Osteoblast (primary cell): ENCODE measurements at regions not wholly inside any gene's neighbourhood (a gene's known extent, or its start where the extent isn't known, plus 50 kb on each side); places are given as distances from the start of the nearest gene placed in this dataset.

Experiments used
- DNase-seq: peaks from one replicate; pipeline ENCODE4 v3.0.0; 2011; ENCODE audit warnings: low spot score, mixed read lengths; ENCODE audit not compliant: insufficient read length; ENCODE audit errors: missing footprints
- H2AFZ ChIP-seq: 2 replicates; pipeline ENCODE4 v1.6.0; 2011; ENCODE audit warnings: mild to moderate bottlenecking, low read length
- H3K27ac ChIP-seq: 2 replicates; pipeline ENCODE4 v1.5.1; 2011; ENCODE audit warnings: mild to moderate bottlenecking, low read depth, low read length, moderate library complexity
- H3K27me3 ChIP-seq: 2 replicates; pipeline ENCODE4 v1.6.0; 2012; ENCODE audit warnings: mild to moderate bottlenecking, control low read depth, inconsistent platforms, low read length, moderate library complexity; ENCODE audit not compliant: insufficient read depth
- H3K36me3 ChIP-seq: 2 replicates; pipeline ENCODE4 v1.5.1; 2011; ENCODE audit warnings: mild to moderate bottlenecking, low read length, control low read depth, moderate library complexity; ENCODE audit not compliant: insufficient read depth
- H3K4me1 ChIP-seq: 2 replicates; pipeline ENCODE4 v1.5.1; 2011; ENCODE audit warnings: mild to moderate bottlenecking, low read length, control low read depth, moderate library complexity; ENCODE audit not compliant: insufficient read depth
- H3K4me2 ChIP-seq: 2 replicates; pipeline ENCODE4 v1.6.0; 2011; ENCODE audit warnings: mild to moderate bottlenecking, low read length; ENCODE audit not compliant: insufficient read depth
- H3K4me3 ChIP-seq: fragments of 200-600 bp; sonication (generic); 3 replicates; pipeline ENCODE4 v1.5.1; 2012; ENCODE audit warnings: mild to moderate bottlenecking, low read length, inconsistent platforms; ENCODE audit not compliant: insufficient read depth
- H3K79me2 ChIP-seq: 2 replicates; pipeline ENCODE4 v1.6.0; 2012; ENCODE audit warnings: mild to moderate bottlenecking, low read length, control low read depth, inconsistent platforms; ENCODE audit not compliant: insufficient read depth
- H3K9me3 ChIP-seq: 2 replicates; pipeline ENCODE4 v1.5.1; 2011; ENCODE audit warnings: low read depth, low read length, control low read depth
- H4K20me1 ChIP-seq: 2 replicates; pipeline ENCODE4 v1.6.0; 2012; ENCODE audit warnings: mild to moderate bottlenecking, low read length, control low read depth; ENCODE audit not compliant: insufficient read depth
- TF ChIP-seq, protein P1 (sequence below): IDR thresholded peaks from 2 replicates; pipeline ENCODE4 v1.5.1; 2011; ENCODE audit warnings: mild to moderate bottlenecking, low read depth, low read length, moderate library complexity; ENCODE audit errors: extremely low read depth

DNA sequence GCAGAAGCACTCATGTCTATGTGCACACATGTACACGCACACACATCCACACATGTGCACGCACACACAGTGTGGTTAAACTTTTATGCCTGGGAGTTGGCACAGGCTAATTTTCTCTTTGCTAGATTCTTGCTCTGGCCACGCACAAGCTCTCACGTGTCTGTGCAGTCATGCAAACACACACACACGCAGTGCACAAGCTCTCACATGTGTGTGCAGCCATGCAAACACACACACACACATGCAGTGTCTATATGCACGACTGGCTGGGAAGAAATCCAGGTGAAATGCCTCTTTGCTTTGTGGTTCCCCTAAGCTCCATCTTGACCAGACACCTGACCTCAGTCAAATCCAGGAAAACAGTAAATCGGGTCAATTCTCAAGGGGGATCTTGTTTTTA lies 138.0 kb downstream of the SHOX start:
- H3K27me3 ChIP-seq: no peaks in the 10 kb centered on the region
- no peak overlapping the region for H2AFZ ChIP-seq
- no peaks in the 10 kb centered on the region for H3K9me3 ChIP-seq
- H3K4me1 ChIP-seq: no peaks in the 10 kb centered on the region
- DNase-seq: peak; percentile 1
- no peaks in the 10 kb centered on the region for H3K36me3 ChIP-seq
- TF ChIP-seq, protein P1, sequence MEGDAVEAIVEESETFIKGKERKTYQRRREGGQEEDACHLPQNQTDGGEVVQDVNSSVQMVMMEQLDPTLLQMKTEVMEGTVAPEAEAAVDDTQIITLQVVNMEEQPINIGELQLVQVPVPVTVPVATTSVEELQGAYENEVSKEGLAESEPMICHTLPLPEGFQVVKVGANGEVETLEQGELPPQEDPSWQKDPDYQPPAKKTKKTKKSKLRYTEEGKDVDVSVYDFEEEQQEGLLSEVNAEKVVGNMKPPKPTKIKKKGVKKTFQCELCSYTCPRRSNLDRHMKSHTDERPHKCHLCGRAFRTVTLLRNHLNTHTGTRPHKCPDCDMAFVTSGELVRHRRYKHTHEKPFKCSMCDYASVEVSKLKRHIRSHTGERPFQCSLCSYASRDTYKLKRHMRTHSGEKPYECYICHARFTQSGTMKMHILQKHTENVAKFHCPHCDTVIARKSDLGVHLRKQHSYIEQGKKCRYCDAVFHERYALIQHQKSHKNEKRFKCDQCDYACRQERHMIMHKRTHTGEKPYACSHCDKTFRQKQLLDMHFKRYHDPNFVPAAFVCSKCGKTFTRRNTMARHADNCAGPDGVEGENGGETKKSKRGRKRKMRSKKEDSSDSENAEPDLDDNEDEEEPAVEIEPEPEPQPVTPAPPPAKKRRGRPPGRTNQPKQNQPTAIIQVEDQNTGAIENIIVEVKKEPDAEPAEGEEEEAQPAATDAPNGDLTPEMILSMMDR: no peak
- H3K79me2 ChIP-seq: no peaks in the 10 kb centered on the region
- H3K4me2 ChIP-seq: no peak overlapping the region
- H3K4me3 ChIP-seq: no peak overlapping the region
- no peaks in the 10 kb centered on the region for H4K20me1 ChIP-seq
- no peak overlapping the region for H3K27ac ChIP-seq

- H4K20me1 ChIP-seq: no peaks in the 10 kb centered on the region
- no peak overlapping the region for H3K4me2 ChIP-seq
- no peaks in the 10 kb centered on the region for H3K79me2 ChIP-seq
- no peak for DNase-seq
- no peaks in the 10 kb centered on the region for H3K27me3 ChIP-seq
- H3K36me3 ChIP-seq: no peaks in the 10 kb centered on the region
- H3K27ac ChIP-seq: no peak overlapping the region
- H3K9me3 ChIP-seq: no peaks in the 10 kb centered on the region
- H2AFZ ChIP-seq: no peak overlapping the region
- no peak overlapping the region for H3K4me3 ChIP-seq
- TF ChIP-seq, protein P1: no peak
- no peaks in the 10 kb centered on the region for H3K4me1 ChIP-seq
These were observed 128.3 kb downstream of the SHOX start for GRCh38 chrX:758917-759316.

- Histone ChIP-seq H3K27me3 (no peaks in the 10 kb centered on the region), H3K27ac (no peak overlapping the region), H4K20me1 (no peaks in the 10 kb centered on the region), H3K4me3 (no peak overlapping the region), H3K9me3 (no peaks in the 10 kb centered on the region), H3K4me1 (no peaks in the 10 kb centered on the region), H2AFZ (no peak overlapping the region), H3K4me2 (no peak overlapping the region), H3K79me2 (no peaks in the 10 kb centered on the region), H3K36me3 (no peaks in the 10 kb centered on the region)
- TF ChIP-seq, protein P1: no peak
- DNase-seq: no peak
These were observed 120.2 kb downstream of the SHOX start for GRCh38 chrX:750812-751211.

DNA sequence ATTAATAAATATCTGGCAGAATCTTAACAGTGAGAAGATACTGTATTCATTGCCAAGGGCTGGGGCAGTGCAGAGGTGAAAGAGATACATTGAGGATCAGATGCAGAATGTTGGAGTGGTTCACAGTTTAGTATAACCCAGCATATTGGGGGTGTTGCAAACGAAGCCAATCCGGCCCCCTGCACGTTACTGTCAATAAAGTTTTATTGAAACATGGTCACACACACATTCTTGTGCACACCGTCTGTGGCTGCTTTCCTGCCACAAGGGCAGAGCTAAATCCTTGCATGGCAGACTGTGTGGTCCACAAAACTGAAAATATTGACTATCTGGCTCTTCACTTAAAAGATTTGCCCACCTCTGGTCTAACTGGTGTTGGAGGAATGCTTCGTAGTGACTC lies 119.7 kb downstream of the SHOX start:
- H3K27ac ChIP-seq: no peak overlapping the region
- no peaks in the 10 kb centered on the region for H3K9me3 ChIP-seq
- H3K4me2 ChIP-seq: no peak overlapping the region
- TF ChIP-seq, protein P1: no peak
- no peaks in the 10 kb centered on the region for H3K36me3 ChIP-seq
- H3K27me3 ChIP-seq: no peaks in the 10 kb centered on the region
- H3K79me2 ChIP-seq: no peaks in the 10 kb centered on the region
- no peak overlapping the region for H3K4me3 ChIP-seq
- no peaks in the 10 kb centered on the region for H4K20me1 ChIP-seq
- peak overlapping the region; percentile 35 for H2AFZ ChIP-seq
- H3K4me1 ChIP-seq: no peaks in the 10 kb centered on the region
- no peak for DNase-seq
